ENCODE measurements at regions not wholly inside any gene's neighbourhood (a gene's known extent, or its start where the extent isn't known, plus 50 kb on each side); places are given as distances from the start of the nearest gene placed in this dataset.
A peak's percentile ranks its signal among the peaks of the same experiment; 100 is the strongest.

- no peak for DNase-seq
These were observed 1246.6 kb upstream of the LRRTM1 start for GRCh38 chr2:81551040-81551634.

- no peak for DNase-seq
These were observed 1245.7 kb upstream of the LRRTM1 start for GRCh38 chr2:81550277-81550676.

- no peak for DNase-seq
These were observed 1245.1 kb upstream of the LRRTM1 start for GRCh38 chr2:81549646-81550045.

- no peak for DNase-seq
These were observed 1241.1 kb upstream of the LRRTM1 start for GRCh38 chr2:81545626-81546025.

- no peak for DNase-seq
These were observed 1237.6 kb upstream of the LRRTM1 start for GRCh38 chr2:81542119-81542518.

GRCh38 chr2:81529944-81530343 is 1225.4 kb upstream of the LRRTM1 start:
- DNase-seq: no peak

- DNase-seq: no peak
These were observed 1224.4 kb upstream of the LRRTM1 start for GRCh38 chr2:81528852-81529480.

GRCh38 chr2:81523344-81523743 is 1218.8 kb upstream of the LRRTM1 start:
- no peak for DNase-seq

GRCh38 chr2:81513328-81513727 is 1208.8 kb upstream of the LRRTM1 start:
- no peak for DNase-seq

GRCh38 chr2:81505586-81505985 is 1201.0 kb upstream of the LRRTM1 start:
- peak; percentile 42 to 79 for DNase-seq

GRCh38 chr2:81495556-81495955 is 1191.0 kb upstream of the LRRTM1 start:
- no peak for DNase-seq

- DNase-seq: no peak
These were observed 1178.7 kb upstream of the LRRTM1 start for GRCh38 chr2:81483254-81483653.

GRCh38 chr2:81481994-81482368 is 1177.4 kb upstream of the LRRTM1 start:
- DNase-seq: no peak

GRCh38 chr2:81481242-81481993 is 1176.9 kb upstream of the LRRTM1 start:
- no peak for DNase-seq

GRCh38 chr2:81467096-81467495 is 1162.5 kb upstream of the LRRTM1 start:
- no peak for DNase-seq

- no peak for DNase-seq
These were observed 1157.9 kb upstream of the LRRTM1 start for GRCh38 chr2:81462420-81462819.

GRCh38 chr2:81445176-81445575 is 1140.6 kb upstream of the LRRTM1 start:
- no peak for DNase-seq

GRCh38 chr2:81437456-81438000 is 1133.0 kb upstream of the LRRTM1 start:
- no peak for DNase-seq

- DNase-seq: no peak
These were observed 1131.7 kb upstream of the LRRTM1 start for GRCh38 chr2:81436256-81436655.

- DNase-seq: no peak
These were observed 1108.1 kb upstream of the LRRTM1 start for GRCh38 chr2:81412681-81413080.

- no peak for DNase-seq
These were observed 1099.0 kb upstream of the LRRTM1 start for GRCh38 chr2:81403508-81403907.

GRCh38 chr2:81396417-81397019 is 1092.0 kb upstream of the LRRTM1 start:
- DNase-seq: no peak

- no peak for DNase-seq
These were observed 1091.2 kb upstream of the LRRTM1 start for GRCh38 chr2:81395746-81396145.

- DNase-seq: no peak
These were observed 1084.7 kb upstream of the LRRTM1 start for GRCh38 chr2:81389203-81389602.

Data from NCI-H524 (cell line).